ENCODE measurements at regions not wholly inside any gene's neighbourhood (a gene's known extent, or its start where the extent isn't known, plus 50 kb on each side); places are given as distances from the start of the nearest gene placed in this dataset.

DNA sequence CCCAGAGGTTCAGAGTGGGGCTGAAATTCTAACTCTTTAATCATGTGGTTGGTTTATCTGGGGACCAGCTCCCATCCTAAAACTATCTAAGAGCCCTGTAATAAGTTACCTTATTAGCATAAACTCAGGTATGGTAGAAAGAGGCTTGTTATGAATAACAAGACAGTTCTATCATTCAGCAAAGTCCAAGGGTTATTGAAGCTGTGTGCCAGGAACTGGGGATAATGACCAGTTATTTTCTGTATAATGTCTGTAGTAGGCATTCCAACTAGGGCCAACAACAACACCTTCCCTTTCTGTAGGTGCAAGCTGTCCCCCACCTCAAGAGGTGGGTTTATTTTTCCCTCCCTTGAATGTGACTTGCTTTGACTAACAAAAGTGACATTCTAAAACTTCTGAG lies 170.1 kb downstream of the CD83 start:
- Histone ChIP-seq H3K36me3 (ENCODE audit: control insufficient read depth, insufficient read depth, low read length) (no peaks in the 10 kb centered on the region), H3K9me3 (ENCODE audit: control insufficient read depth, low read length) (no peaks in the 10 kb centered on the region), H3K4me3 (ENCODE audit: low read depth, low read length) (no peak overlapping the region), H3K27me3 (ENCODE audit: control insufficient read depth, insufficient read depth, low read length) (no peaks in the 10 kb centered on the region), H3K79me2 (no peaks in the 10 kb centered on the region), H2AFZ (no peak overlapping the region), H3K4me2 (ENCODE audit: low read length) (no peak overlapping the region), H3K9ac (no peak overlapping the region), H3K4me1 (no peaks in the 10 kb centered on the region), H3K27ac (no peak overlapping the region)
- TF ChIP-seq, protein P1, sequence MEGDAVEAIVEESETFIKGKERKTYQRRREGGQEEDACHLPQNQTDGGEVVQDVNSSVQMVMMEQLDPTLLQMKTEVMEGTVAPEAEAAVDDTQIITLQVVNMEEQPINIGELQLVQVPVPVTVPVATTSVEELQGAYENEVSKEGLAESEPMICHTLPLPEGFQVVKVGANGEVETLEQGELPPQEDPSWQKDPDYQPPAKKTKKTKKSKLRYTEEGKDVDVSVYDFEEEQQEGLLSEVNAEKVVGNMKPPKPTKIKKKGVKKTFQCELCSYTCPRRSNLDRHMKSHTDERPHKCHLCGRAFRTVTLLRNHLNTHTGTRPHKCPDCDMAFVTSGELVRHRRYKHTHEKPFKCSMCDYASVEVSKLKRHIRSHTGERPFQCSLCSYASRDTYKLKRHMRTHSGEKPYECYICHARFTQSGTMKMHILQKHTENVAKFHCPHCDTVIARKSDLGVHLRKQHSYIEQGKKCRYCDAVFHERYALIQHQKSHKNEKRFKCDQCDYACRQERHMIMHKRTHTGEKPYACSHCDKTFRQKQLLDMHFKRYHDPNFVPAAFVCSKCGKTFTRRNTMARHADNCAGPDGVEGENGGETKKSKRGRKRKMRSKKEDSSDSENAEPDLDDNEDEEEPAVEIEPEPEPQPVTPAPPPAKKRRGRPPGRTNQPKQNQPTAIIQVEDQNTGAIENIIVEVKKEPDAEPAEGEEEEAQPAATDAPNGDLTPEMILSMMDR (IDR thresholded peaks at IDR 0.05): no peak

DNA sequence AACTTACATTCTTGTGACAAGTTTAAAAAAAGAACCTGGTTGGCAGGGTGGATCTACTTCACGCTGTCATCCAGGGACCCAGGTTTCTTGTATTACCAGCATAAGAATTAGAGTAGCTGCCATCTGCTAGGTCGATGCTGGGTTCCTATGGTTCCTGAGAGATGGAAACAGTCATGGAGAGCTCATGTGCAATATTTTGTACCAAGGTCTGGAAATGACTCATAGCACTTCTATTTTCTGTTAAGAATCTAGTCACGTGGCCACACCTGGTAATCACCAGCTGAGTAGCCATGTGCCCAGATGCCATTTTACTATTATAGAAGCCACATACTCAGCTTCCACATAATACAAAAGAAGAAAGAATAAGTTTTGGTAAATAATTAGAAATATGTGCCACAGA lies 171.3 kb downstream of the CD83 start:
- no peaks in the 10 kb centered on the region for H3K36me3 ChIP-seq (ENCODE audit: control insufficient read depth, insufficient read depth, low read length)
- H3K27me3 ChIP-seq (ENCODE audit: control insufficient read depth, insufficient read depth, low read length): no peaks in the 10 kb centered on the region
- no peaks in the 10 kb centered on the region for H3K9me3 ChIP-seq (ENCODE audit: control insufficient read depth, low read length)
- H3K4me1 ChIP-seq: no peaks in the 10 kb centered on the region
- H3K4me3 ChIP-seq (ENCODE audit: low read depth, low read length): no peak overlapping the region
- no peak overlapping the region for H3K4me2 ChIP-seq (ENCODE audit: low read length)
- H3K9ac ChIP-seq: no peak overlapping the region
- no peaks in the 10 kb centered on the region for H3K79me2 ChIP-seq
- H2AFZ ChIP-seq: no peak overlapping the region
- H3K27ac ChIP-seq: no peak overlapping the region
- TF ChIP-seq, protein P1 (IDR thresholded peaks at IDR 0.05): no peak

DNA sequence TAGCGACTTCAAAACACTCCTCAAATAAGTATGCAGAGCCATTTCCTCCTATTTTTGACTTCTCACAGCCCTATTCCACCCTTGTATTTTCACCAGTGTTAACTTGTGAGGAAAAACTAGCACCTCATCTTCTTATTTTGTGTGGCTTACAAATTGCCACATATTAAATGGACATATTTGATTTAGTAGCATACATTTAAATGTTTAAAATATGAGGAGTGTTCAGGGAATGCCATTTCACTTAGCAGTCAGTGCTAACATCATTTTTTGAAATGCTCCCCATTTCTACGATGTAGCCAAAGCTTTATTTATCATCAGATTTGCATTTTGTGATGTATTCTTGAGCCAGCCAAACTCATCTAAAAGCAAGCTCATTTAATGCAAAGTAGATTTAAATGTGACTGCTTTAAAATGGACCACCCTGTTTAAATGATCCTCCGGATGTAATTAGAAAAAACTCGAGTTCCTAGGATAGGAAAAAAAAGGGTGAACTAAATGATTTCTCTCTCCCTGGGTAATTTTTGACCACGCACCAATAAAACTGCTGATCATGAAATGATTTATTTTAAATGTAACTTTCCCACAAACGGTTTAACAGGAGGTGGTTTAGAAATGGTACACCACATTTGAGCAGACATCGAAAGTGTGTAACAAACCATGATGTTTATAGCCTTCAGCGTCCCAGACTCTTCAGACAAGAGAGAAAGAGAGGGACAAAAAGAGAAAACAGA lies 172.6 kb downstream of the CD83 start:
- H3K9ac ChIP-seq: no peak overlapping the region
- H3K36me3 ChIP-seq (ENCODE audit: control insufficient read depth, insufficient read depth, low read length): no peaks in the 10 kb centered on the region
- H2AFZ ChIP-seq: no peak overlapping the region
- no peaks in the 10 kb centered on the region for H3K27me3 ChIP-seq (ENCODE audit: control insufficient read depth, insufficient read depth, low read length)
- H3K27ac ChIP-seq: no peak overlapping the region
- TF ChIP-seq, protein P1 (IDR thresholded peaks at IDR 0.05): no peak
- no peaks in the 10 kb centered on the region for H3K79me2 ChIP-seq
- H3K4me1 ChIP-seq: no peaks in the 10 kb centered on the region
- no peak overlapping the region for H3K4me2 ChIP-seq (ENCODE audit: low read length)
- H3K4me3 ChIP-seq (ENCODE audit: low read depth, low read length): no peak overlapping the region
- H3K9me3 ChIP-seq (ENCODE audit: control insufficient read depth, low read length): no peaks in the 10 kb centered on the region

DNA sequence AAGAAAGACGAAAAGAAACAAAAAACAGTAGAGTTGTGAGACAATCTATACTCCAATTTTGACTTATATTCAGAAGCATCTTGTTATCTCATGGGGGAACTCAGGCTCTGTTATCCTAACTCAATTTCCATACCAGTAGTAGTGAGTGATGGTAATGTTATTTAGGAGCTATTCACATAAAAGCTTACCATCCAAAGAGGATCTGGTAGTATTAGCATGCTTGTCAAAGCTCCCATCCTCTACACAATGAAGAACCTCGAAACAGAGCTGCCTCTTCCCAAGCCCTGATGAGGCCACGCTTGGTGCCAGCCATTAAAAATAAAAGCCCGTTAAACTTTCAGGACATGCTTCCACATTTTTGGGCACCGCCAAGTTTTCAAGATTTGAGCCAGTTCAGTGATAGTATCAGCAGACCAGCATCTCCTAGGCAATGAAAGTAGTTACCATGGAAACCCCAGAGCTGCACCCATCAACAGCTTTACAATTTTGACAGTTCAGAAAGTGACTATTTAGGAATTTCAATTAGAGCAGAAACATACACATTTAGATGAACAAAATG lies 173.3 kb downstream of the CD83 start:
- H3K4me1 ChIP-seq: no peaks in the 10 kb centered on the region
- H3K9me3 ChIP-seq (ENCODE audit: control insufficient read depth, low read length): no peaks in the 10 kb centered on the region
- TF ChIP-seq, protein P1 (IDR thresholded peaks at IDR 0.05): no peak
- H2AFZ ChIP-seq: no peak overlapping the region
- no peaks in the 10 kb centered on the region for H3K79me2 ChIP-seq
- no peaks in the 10 kb centered on the region for H3K27me3 ChIP-seq (ENCODE audit: control insufficient read depth, insufficient read depth, low read length)
- H3K9ac ChIP-seq: no peak overlapping the region
- no peak overlapping the region for H3K4me2 ChIP-seq (ENCODE audit: low read length)
- no peak overlapping the region for H3K27ac ChIP-seq
- no peak overlapping the region for H3K4me3 ChIP-seq (ENCODE audit: low read depth, low read length)
- H3K36me3 ChIP-seq (ENCODE audit: control insufficient read depth, insufficient read depth, low read length): no peaks in the 10 kb centered on the region

DNA sequence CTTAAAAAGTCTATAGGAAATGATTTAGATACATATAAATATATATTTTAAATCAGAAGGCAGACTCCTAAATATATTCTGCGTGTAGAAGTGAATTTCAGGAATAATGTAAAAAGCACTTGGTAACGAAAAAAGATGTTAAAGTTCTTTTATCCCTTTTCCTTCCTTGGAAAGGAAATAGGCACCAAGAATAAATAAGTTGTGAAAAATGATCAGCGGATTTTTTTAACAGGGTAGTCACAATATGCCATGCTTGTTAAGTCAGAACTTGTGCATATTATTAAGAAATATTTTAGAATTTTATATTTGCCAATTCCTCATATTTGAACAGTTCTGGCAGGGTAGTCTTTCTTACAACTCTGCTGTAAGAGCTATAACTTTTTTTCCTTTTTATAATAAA lies 173.8 kb downstream of the CD83 start:
- Histone ChIP-seq H3K4me3 (ENCODE audit: low read depth, low read length) (no peak overlapping the region), H3K4me1 (no peaks in the 10 kb centered on the region), H3K9me3 (ENCODE audit: control insufficient read depth, low read length) (no peaks in the 10 kb centered on the region), H2AFZ (no peak overlapping the region), H3K27ac (no peak overlapping the region), H3K79me2 (no peaks in the 10 kb centered on the region), H3K4me2 (ENCODE audit: low read length) (no peak overlapping the region), H3K9ac (no peak overlapping the region), H3K36me3 (ENCODE audit: control insufficient read depth, insufficient read depth, low read length) (no peaks in the 10 kb centered on the region), H3K27me3 (ENCODE audit: control insufficient read depth, insufficient read depth, low read length) (no peaks in the 10 kb centered on the region)
- TF ChIP-seq, protein P1 (IDR thresholded peaks at IDR 0.05): no peak

Measured in parathyroid adenoma (tissue), 2 donors.